ENCODE measurements at regions not wholly inside any gene's neighbourhood (a gene's known extent, or its start where the extent isn't known, plus 50 kb on each side); places are given as distances from the start of the nearest gene placed in this dataset.

DNA sequence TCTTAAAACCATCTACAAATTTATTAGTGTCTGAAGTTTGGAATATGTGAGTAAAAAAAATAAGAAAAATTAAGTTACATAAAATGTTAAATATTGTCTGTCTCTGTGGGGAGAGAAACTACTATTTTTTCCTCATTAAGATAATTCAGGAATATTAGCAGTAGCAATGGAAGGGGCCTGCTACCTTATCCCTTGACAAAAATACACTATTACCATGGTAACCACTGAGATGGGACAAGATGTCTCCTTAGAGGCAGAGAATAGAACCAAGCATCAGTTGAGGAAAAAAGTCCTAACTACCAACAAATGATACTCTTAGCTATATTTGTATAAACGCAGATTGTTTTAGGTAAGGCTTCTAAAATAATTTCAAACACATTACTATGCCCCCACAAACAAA, 150.7 kb upstream of the LSM8 start:
- no peak overlapping the region for H3K27ac ChIP-seq

DNA sequence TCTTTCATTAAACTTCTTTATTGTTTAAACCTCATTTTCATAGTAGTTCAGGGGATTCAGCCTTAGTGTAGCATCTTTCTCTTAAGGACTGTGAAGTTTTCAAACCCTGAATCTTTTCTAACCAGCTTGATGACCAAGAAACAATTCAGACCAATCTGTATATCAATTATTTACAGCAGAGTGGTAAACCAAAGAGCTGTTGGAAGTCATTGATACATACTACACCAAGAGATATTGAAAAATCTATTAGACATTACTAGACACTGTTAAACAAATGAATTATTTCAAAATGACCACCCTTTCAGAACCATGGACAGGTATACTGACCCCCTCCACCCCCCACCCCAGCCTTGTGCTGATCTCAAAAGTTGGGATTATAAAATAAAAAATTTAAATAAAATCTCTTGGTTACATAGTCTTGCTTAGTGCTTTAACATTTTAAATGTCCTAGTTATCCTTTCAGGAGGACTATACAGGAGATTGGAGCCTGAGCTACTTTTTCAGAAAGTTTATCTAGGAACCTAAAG, 143.9 kb upstream of the LSM8 start:
- Histone ChIP-seq H3K4me1 (no peaks in the 10 kb centered on the region), H3K4me3 (no peak overlapping the region), H3K27me3 (no peaks in the 10 kb centered on the region), H3K27ac (no peak overlapping the region), H3K36me3 (no peaks in the 10 kb centered on the region), H3K9me3 (no peaks in the 10 kb centered on the region)
- DNase-seq (ENCODE audit: low spot score) = no peak
- TF ChIP-seq CTCF (IDR thresholded peaks at IDR 0.05) = no peak

More for the DNA sequence above, 150.7 kb upstream of the LSM8 start:
- Histone ChIP-seq H3K9me3 (no peaks in the 10 kb centered on the region), H3K4me1 (no peaks in the 10 kb centered on the region), H3K4me3 (no peak overlapping the region), H3K27me3 (no peaks in the 10 kb centered on the region), H3K36me3 (no peaks in the 10 kb centered on the region)
- no peak for DNase-seq (ENCODE audit: low spot score)
- TF ChIP-seq CTCF (IDR thresholded peaks at IDR 0.05) = no peak

GRCh38 chr7:118040562-118040961, 143.4 kb upstream of the LSM8 start:
- Histone ChIP-seq H3K4me3 (no peak overlapping the region), H3K4me1 (no peaks in the 10 kb centered on the region), H3K27me3 (no peaks in the 10 kb centered on the region), H3K9me3 (no peaks in the 10 kb centered on the region), H3K27ac (no peak overlapping the region), H3K36me3 (no peaks in the 10 kb centered on the region)
- TF ChIP-seq CTCF (IDR thresholded peaks at IDR 0.05) = no peak
- no peak for DNase-seq (ENCODE audit: low spot score)

- no peak for TF ChIP-seq CTCF (IDR thresholded peaks at IDR 0.05)
- no peak for DNase-seq (ENCODE audit: low spot score)
- H3K27ac ChIP-seq = no peak overlapping the region
- H3K36me3 ChIP-seq = no peaks in the 10 kb centered on the region
- H3K4me3 ChIP-seq = no peak overlapping the region
- no peaks in the 10 kb centered on the region for H3K4me1 ChIP-seq
- no peaks in the 10 kb centered on the region for H3K27me3 ChIP-seq
- no peaks in the 10 kb centered on the region for H3K9me3 ChIP-seq
Observed at GRCh38 chr7:118041251-118041878, 142.6 kb upstream of the LSM8 start.

DNA sequence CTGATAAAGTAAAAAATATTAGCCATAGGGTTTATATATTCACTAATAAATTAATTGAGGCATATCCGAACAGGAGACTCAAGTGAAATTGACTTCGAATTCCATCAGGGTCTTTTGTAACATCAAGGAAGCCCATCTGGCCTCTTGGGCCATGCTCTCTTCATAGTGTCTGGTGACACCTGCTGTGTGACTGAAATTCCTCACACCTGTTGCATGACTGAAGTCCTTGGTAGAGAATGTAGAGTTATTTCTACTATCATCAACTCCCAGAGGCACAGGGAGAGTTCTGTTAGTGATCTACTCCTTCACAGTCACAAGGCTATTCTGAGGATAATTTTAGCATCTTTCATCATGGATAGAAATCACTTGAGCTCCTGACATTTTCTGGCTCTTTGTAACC, 138.3 kb upstream of the LSM8 start:
- no peaks in the 10 kb centered on the region for H3K9me3 ChIP-seq

More for the DNA sequence above, 138.3 kb upstream of the LSM8 start:
- Histone ChIP-seq H3K4me3 (no peak overlapping the region), H3K36me3 (no peaks in the 10 kb centered on the region), H3K27ac (no peak overlapping the region), H3K27me3 (no peaks in the 10 kb centered on the region), H3K4me1 (no peaks in the 10 kb centered on the region)
- DNase-seq (ENCODE audit: low spot score) = no peak
- no peak for TF ChIP-seq CTCF (IDR thresholded peaks at IDR 0.05)
